DND-41 (cell line): ENCODE measurements at regions not wholly inside any gene's neighbourhood (a gene's known extent, or its start where the extent isn't known, plus 50 kb on each side); places are given as distances from the start of the nearest gene placed in this dataset.

ENCODE experiments used
- CTCF ChIP-seq: IDR thresholded peaks from 2 replicates; pipeline ENCODE4 v1.5.1; 2012; ENCODE audit warnings: borderline replicate concordance, low read length, moderate library complexity, mild to moderate bottlenecking; ENCODE audit not compliant: poor library complexity, severe bottlenecking; ENCODE audit errors: extremely low read depth
- EZH2 ChIP-seq: IDR thresholded peaks from 3 replicates; pipeline ENCODE4 v1.6.1; 2012; ENCODE audit warnings: borderline replicate concordance, low read depth, mild to moderate bottlenecking, moderate library complexity, low read length, inconsistent platforms; ENCODE audit not compliant: severe bottlenecking

- no peak for TF ChIP-seq CTCF
- no peak for TF ChIP-seq EZH2
Observed at GRCh38 chr16:59190731-59191130, 456.6 kb upstream of the GOT2 start.
